Progenitor cell of endocrine pancreas (in vitro differentiated cells): ENCODE measurements at regions not wholly inside any gene's neighbourhood (a gene's known extent, or its start where the extent isn't known, plus 50 kb on each side); places are given as distances from the start of the nearest gene placed in this dataset.

Experiments
- DNase-seq: peaks from one replicate; pipeline ENCODE4 v3.0.0; 2021; ENCODE audit warnings: low spot score; ENCODE audit not compliant: unreplicated experiment
- H3K27ac Mint-ChIP-seq: 2 replicates; pipeline ENCODE4 v1.8.0; 2021; ENCODE audit warnings: mild to moderate bottlenecking, moderate library complexity, mixed read lengths
- H3K27me3 Mint-ChIP-seq: 2 replicates; pipeline ENCODE4 v1.8.0; 2021; ENCODE audit warnings: mixed read lengths
- H3K36me3 Mint-ChIP-seq: 2 replicates; pipeline ENCODE4 v1.8.0; 2022; ENCODE audit warnings: mixed read lengths; ENCODE audit not compliant: insufficient read depth
- H3K4me1 Mint-ChIP-seq: 2 replicates; pipeline ENCODE4 v1.8.0; 2021; ENCODE audit warnings: low read depth, mixed read lengths
- H3K4me3 Mint-ChIP-seq: 2 replicates; pipeline ENCODE4 v1.8.0; 2021; ENCODE audit warnings: low read depth, mild to moderate bottlenecking, moderate library complexity, mixed read lengths
- H3K9me3 Mint-ChIP-seq: 2 replicates; pipeline ENCODE4 v1.8.0; 2021; ENCODE audit warnings: low read depth, mixed read lengths
- TF ChIP-seq, protein P1 (sequence below): fragments of 200-600 bp; sonication (generic); IDR thresholded peaks from one replicate; pipeline ENCODE4 v1.5.0; 2021; ENCODE audit warnings: antibody characterized with exemption, mild to moderate bottlenecking; ENCODE audit not compliant: unreplicated experiment

DNA sequence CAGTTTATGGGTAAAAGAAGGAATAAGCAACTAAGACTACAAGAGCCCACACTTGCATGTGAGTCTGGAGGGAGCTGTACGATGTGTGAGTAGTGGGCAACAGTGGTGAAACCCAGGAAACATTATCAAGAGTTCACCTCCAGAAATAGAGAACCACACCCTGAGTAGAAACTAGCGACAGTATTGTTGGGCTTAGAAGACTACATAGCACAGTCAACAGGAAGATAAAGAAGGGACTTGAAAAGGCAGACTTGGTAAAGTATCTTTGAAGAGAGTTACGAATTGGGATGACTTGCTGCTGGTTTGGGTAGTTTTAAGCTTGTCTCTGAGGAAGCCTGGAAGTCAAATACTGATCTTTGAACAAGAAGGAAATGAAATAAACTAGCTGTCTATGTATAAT lies 223.2 kb upstream of the GNAI1 start:
- TF ChIP-seq, protein P1, sequence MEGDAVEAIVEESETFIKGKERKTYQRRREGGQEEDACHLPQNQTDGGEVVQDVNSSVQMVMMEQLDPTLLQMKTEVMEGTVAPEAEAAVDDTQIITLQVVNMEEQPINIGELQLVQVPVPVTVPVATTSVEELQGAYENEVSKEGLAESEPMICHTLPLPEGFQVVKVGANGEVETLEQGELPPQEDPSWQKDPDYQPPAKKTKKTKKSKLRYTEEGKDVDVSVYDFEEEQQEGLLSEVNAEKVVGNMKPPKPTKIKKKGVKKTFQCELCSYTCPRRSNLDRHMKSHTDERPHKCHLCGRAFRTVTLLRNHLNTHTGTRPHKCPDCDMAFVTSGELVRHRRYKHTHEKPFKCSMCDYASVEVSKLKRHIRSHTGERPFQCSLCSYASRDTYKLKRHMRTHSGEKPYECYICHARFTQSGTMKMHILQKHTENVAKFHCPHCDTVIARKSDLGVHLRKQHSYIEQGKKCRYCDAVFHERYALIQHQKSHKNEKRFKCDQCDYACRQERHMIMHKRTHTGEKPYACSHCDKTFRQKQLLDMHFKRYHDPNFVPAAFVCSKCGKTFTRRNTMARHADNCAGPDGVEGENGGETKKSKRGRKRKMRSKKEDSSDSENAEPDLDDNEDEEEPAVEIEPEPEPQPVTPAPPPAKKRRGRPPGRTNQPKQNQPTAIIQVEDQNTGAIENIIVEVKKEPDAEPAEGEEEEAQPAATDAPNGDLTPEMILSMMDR, result no peak
- Mint-ChIP-seq H3K27me3 (no peaks in the 10 kb centered on the region), H3K36me3 (no peaks in the 10 kb centered on the region), H3K27ac (no peak overlapping the region), H3K9me3 (no peaks in the 10 kb centered on the region), H3K4me3 (no peak overlapping the region), H3K4me1 (no peaks in the 10 kb centered on the region)
- no peak for DNase-seq

DNA sequence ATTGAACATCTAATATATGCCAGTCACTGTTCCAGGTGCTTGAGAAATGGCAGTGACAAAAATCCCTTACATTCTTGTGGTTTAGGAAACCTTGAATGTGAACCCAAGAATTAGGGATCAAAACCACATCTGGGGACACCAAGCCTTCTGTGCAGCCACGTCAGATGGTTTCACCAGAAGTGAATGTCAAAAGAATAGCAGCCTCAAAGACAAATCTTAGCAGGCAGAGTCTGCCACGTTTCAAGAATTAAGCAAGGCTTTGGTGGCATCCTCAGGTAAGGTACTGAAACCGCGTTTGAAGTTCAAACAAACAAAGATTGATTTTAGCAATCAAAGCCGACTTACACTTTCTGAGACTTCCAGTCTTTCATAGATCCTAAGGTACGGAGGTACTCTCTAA lies 225.5 kb upstream of the GNAI1 start:
- Mint-ChIP-seq H3K4me3 (no peak overlapping the region), H3K27ac (no peak overlapping the region), H3K36me3 (no peaks in the 10 kb centered on the region), H3K9me3 (no peaks in the 10 kb centered on the region), H3K4me1 (no peaks in the 10 kb centered on the region), H3K27me3 (no peaks in the 10 kb centered on the region)
- DNase-seq, result no peak
- TF ChIP-seq, protein P1, result no peak

DNA sequence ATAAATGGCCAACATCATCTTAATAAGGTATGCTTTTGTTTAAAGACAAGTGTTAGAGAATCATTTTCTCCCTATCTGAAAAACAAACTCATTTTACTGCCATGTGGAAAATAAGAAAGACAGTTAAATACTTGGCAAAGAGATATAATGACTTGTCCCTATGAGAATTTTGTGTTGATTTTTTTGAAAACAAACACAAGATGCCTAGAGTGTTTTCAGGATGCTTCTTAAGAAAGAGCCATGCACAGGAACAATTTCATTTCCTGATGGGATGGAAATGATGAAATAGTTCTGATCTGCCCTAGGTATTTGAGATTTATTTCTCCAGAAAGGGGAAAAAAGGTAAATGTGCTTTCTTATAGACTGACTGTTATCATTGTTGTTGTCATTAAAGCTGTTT lies 237.5 kb upstream of the GNAI1 start:
- Mint-ChIP-seq H3K4me1 (peaks cover 13% of the 10 kb centered on the region), H3K4me3 (no peak overlapping the region), H3K27ac (no peak overlapping the region), H3K9me3 (peaks cover 14% of the 10 kb centered on the region), H3K36me3 (peaks cover 2% of the 10 kb centered on the region), H3K27me3 (no peaks in the 10 kb centered on the region)
- TF ChIP-seq, protein P1, result no peak
- DNase-seq, result no peak

DNA sequence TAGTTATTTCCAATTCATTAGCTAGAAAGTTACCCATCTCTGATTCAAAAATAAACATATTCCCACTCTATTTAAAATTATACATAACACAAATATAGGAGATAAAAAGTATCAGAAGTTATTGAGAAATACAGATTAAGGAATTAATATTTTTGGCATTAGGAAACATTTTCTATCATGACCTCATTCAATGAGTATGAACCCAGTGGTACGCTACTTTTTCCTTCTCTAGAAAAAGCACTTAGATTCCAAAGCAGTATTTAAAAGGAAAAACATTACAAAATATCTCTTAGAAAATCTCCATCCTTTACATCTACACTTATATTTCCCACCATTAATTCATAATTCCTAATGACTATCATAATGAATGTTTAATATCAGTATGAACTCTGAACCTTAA lies 240.6 kb upstream of the GNAI1 start:
- H3K27ac Mint-ChIP-seq, result no peak overlapping the region
- H3K4me1 Mint-ChIP-seq, result peaks cover 13% of the 10 kb centered on the region
- TF ChIP-seq, protein P1, result no peak
- no peak for DNase-seq
- no peak overlapping the region for H3K4me3 Mint-ChIP-seq
- peaks cover under 1% of the 10 kb centered on the region for H3K36me3 Mint-ChIP-seq
- no peaks in the 10 kb centered on the region for H3K27me3 Mint-ChIP-seq
- no peaks in the 10 kb centered on the region for H3K9me3 Mint-ChIP-seq

DNA sequence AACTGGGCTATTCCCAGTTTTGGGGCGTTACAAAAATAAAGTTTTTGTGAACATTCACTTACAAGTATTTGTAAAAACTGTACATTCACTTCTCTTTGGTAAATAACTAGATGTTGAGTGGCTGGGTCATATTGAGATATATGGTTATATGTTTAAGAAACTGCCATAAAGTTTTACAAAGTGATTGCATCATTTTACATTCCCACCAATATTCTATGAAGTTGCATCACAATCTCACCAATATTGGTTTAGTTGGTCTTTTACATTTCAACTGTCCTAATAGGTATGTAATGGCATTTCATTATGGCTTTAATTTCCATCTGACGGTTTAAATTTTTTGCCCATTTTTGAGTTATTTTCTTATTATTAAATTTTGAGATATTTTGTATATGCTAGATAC lies 251.7 kb upstream of the GNAI1 start:
- DNase-seq, result no peak
- no peaks in the 10 kb centered on the region for H3K9me3 Mint-ChIP-seq
- peaks cover 35% of the 10 kb centered on the region for H3K4me1 Mint-ChIP-seq
- TF ChIP-seq, protein P1, result no peak
- no peak overlapping the region for H3K4me3 Mint-ChIP-seq
- no peak overlapping the region for H3K27ac Mint-ChIP-seq
- no peaks in the 10 kb centered on the region for H3K36me3 Mint-ChIP-seq
- no peaks in the 10 kb centered on the region for H3K27me3 Mint-ChIP-seq

DNA sequence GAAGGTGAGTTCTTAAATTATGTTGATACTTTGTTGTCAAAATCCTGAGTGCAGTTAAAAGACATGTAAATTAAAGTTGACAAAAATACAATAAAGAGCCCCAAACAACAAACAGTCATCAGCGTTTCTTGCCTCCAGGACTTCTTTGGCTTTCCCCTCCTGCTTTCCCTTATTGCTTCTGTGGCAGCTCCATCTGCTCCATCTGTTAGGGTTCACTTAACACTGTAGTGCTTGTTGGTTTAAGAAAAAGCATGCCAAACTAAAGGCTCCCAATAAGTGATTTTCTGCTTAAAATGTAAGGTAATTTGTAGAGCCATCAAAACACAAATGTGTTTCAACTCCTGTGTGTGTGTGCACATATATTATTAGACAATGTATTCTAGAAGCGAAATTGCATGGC lies 254.3 kb upstream of the GNAI1 start:
- Mint-ChIP-seq H3K36me3 (no peaks in the 10 kb centered on the region), H3K9me3 (no peaks in the 10 kb centered on the region), H3K4me1 (peaks cover 40% of the 10 kb centered on the region), H3K27ac (peak overlapping the region; percentile 82), H3K27me3 (no peaks in the 10 kb centered on the region), H3K4me3 (peak overlapping the region; percentile 11)
- TF ChIP-seq, protein P1, result no peak
- DNase-seq, result no peak
